ENCODE measurements at regions not wholly inside any gene's neighbourhood (a gene's known extent, or its start where the extent isn't known, plus 50 kb on each side); places are given as distances from the start of the nearest gene placed in this dataset.

DNA sequence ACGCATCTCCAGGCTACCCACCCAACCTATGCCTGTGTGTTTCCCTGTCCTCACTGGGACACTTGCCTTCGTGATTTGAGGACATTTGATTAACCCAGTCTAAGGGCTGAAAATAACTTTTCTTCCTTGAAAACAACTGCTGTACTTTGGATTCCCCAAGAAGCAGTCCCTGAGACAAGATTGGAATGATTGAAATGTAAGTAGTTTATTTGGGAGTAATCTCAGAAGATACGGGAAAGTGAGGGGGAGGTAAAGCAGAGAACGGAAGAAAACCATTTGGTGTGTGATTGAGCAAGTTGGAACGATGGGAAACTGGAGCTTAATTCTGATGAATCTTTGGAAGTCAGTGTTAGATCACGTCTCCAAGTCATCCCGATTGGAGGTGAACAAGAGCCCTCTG, 143.8 kb upstream of the LMCD1 start:
- Histone ChIP-seq H3K9me3 (ENCODE audit: control insufficient read depth, insufficient read depth, low read length) (no peaks in the 10 kb centered on the region), H3K27ac (ENCODE audit: low read depth, low read length) (no peak overlapping the region), H3K36me3 (ENCODE audit: control insufficient read depth, low read length) (no peaks in the 10 kb centered on the region), H3K27me3 (ENCODE audit: control insufficient read depth, low read length) (no peaks in the 10 kb centered on the region), H3K79me2 (ENCODE audit: control insufficient read depth, low read length) (no peaks in the 10 kb centered on the region), H3K4me3 (ENCODE audit: low read length) (no peak overlapping the region), H3F3A (ENCODE audit: control insufficient read depth, insufficient read depth) (no peaks in the 10 kb centered on the region), H3K4me2 (ENCODE audit: low read length) (no peak overlapping the region), H3K4me1 (ENCODE audit: control insufficient read depth, low read length) (peaks cover 11% of the 10 kb centered on the region), H3K9me2 (replicated peaks; ENCODE audit: control insufficient read depth, low read length) (no peaks in the 10 kb centered on the region), H4K20me1 (ENCODE audit: control insufficient read depth, insufficient read depth, low read depth, low read length) (no peaks in the 10 kb centered on the region)
- no peak for TF ChIP-seq EZH2phosphoT487 (IDR thresholded peaks at IDR 0.05; ENCODE audit: borderline replicate concordance, low read length)
- TF ChIP-seq, protein P1, sequence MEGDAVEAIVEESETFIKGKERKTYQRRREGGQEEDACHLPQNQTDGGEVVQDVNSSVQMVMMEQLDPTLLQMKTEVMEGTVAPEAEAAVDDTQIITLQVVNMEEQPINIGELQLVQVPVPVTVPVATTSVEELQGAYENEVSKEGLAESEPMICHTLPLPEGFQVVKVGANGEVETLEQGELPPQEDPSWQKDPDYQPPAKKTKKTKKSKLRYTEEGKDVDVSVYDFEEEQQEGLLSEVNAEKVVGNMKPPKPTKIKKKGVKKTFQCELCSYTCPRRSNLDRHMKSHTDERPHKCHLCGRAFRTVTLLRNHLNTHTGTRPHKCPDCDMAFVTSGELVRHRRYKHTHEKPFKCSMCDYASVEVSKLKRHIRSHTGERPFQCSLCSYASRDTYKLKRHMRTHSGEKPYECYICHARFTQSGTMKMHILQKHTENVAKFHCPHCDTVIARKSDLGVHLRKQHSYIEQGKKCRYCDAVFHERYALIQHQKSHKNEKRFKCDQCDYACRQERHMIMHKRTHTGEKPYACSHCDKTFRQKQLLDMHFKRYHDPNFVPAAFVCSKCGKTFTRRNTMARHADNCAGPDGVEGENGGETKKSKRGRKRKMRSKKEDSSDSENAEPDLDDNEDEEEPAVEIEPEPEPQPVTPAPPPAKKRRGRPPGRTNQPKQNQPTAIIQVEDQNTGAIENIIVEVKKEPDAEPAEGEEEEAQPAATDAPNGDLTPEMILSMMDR (IDR thresholded peaks at IDR 0.05; ENCODE audit: low read depth, low read length, poor library complexity, severe bottlenecking) = no peak

- H3K4me1 ChIP-seq (ENCODE audit: control insufficient read depth, low read length) = peaks cover 11% of the 10 kb centered on the region
- H3K4me2 ChIP-seq (ENCODE audit: low read length) = no peak overlapping the region
- H3K4me3 ChIP-seq (ENCODE audit: low read length) = no peak overlapping the region
- no peaks in the 10 kb centered on the region for H3K9me2 ChIP-seq (replicated peaks; ENCODE audit: control insufficient read depth, low read length)
- H4K20me1 ChIP-seq (ENCODE audit: control insufficient read depth, insufficient read depth, low read depth, low read length) = no peaks in the 10 kb centered on the region
- TF ChIP-seq, protein P1 (IDR thresholded peaks at IDR 0.05; ENCODE audit: low read depth, low read length, poor library complexity, severe bottlenecking) = no peak
- no peak for TF ChIP-seq EZH2phosphoT487 (IDR thresholded peaks at IDR 0.05; ENCODE audit: borderline replicate concordance, low read length)
- no peaks in the 10 kb centered on the region for H3F3A ChIP-seq (ENCODE audit: control insufficient read depth, insufficient read depth)
- no peak overlapping the region for H3K27ac ChIP-seq (ENCODE audit: low read depth, low read length)
- no peaks in the 10 kb centered on the region for H3K79me2 ChIP-seq (ENCODE audit: control insufficient read depth, low read length)
- H3K27me3 ChIP-seq (ENCODE audit: control insufficient read depth, low read length) = no peaks in the 10 kb centered on the region
- H3K36me3 ChIP-seq (ENCODE audit: control insufficient read depth, low read length) = no peaks in the 10 kb centered on the region
- no peaks in the 10 kb centered on the region for H3K9me3 ChIP-seq (ENCODE audit: control insufficient read depth, insufficient read depth, low read length)
Measured at GRCh38 chr3:8359133-8359532, 142.5 kb upstream of the LMCD1 start.

GRCh38 chr3:8363200-8363599, 138.4 kb upstream of the LMCD1 start:
- no peaks in the 10 kb centered on the region for H3K36me3 ChIP-seq (ENCODE audit: control insufficient read depth, low read length)
- H3F3A ChIP-seq (ENCODE audit: control insufficient read depth, insufficient read depth) = no peaks in the 10 kb centered on the region
- no peaks in the 10 kb centered on the region for H3K9me3 ChIP-seq (ENCODE audit: control insufficient read depth, insufficient read depth, low read length)
- H3K79me2 ChIP-seq (ENCODE audit: control insufficient read depth, low read length) = no peaks in the 10 kb centered on the region
- no peak overlapping the region for H3K27ac ChIP-seq (ENCODE audit: low read depth, low read length)
- H3K9me2 ChIP-seq (replicated peaks; ENCODE audit: control insufficient read depth, low read length) = no peaks in the 10 kb centered on the region
- no peaks in the 10 kb centered on the region for H3K27me3 ChIP-seq (ENCODE audit: control insufficient read depth, low read length)
- TF ChIP-seq, protein P1 (IDR thresholded peaks at IDR 0.05; ENCODE audit: low read depth, low read length, poor library complexity, severe bottlenecking) = no peak
- TF ChIP-seq EZH2phosphoT487 (IDR thresholded peaks at IDR 0.05; ENCODE audit: borderline replicate concordance, low read length) = no peak
- H3K4me1 ChIP-seq (ENCODE audit: control insufficient read depth, low read length) = no peaks in the 10 kb centered on the region
- no peak overlapping the region for H3K4me2 ChIP-seq (ENCODE audit: low read length)
- no peaks in the 10 kb centered on the region for H4K20me1 ChIP-seq (ENCODE audit: control insufficient read depth, insufficient read depth, low read depth, low read length)
- H3K4me3 ChIP-seq (ENCODE audit: low read length) = no peak overlapping the region

- TF ChIP-seq, protein P1 (IDR thresholded peaks at IDR 0.05; ENCODE audit: low read depth, low read length, poor library complexity, severe bottlenecking) = no peak
- TF ChIP-seq EZH2phosphoT487 (IDR thresholded peaks at IDR 0.05; ENCODE audit: borderline replicate concordance, low read length) = no peak
- Histone ChIP-seq H3K4me1 (ENCODE audit: control insufficient read depth, low read length) (no peaks in the 10 kb centered on the region), H3F3A (ENCODE audit: control insufficient read depth, insufficient read depth) (no peaks in the 10 kb centered on the region), H3K79me2 (ENCODE audit: control insufficient read depth, low read length) (no peaks in the 10 kb centered on the region), H3K27me3 (ENCODE audit: control insufficient read depth, low read length) (no peaks in the 10 kb centered on the region), H3K4me2 (ENCODE audit: low read length) (no peak overlapping the region), H3K9me3 (ENCODE audit: control insufficient read depth, insufficient read depth, low read length) (no peaks in the 10 kb centered on the region), H3K27ac (ENCODE audit: low read depth, low read length) (no peak overlapping the region), H3K36me3 (ENCODE audit: control insufficient read depth, low read length) (no peaks in the 10 kb centered on the region), H3K9me2 (replicated peaks; ENCODE audit: control insufficient read depth, low read length) (no peaks in the 10 kb centered on the region), H3K4me3 (ENCODE audit: low read length) (no peak overlapping the region), H4K20me1 (ENCODE audit: control insufficient read depth, insufficient read depth, low read depth, low read length) (no peaks in the 10 kb centered on the region)
Measured at GRCh38 chr3:8365541-8365940, 136.1 kb upstream of the LMCD1 start.

Measured in DOHH2 (cell line).